Colonic mucosa (tissue), 4 donors: ENCODE measurements at regions not wholly inside any gene's neighbourhood (a gene's known extent, or its start where the extent isn't known, plus 50 kb on each side); places are given as distances from the start of the nearest gene placed in this dataset.

ENCODE experiments used
- DNase-seq: peaks from one replicate; pipeline ENCODE4 v3.0.0-alpha.2; 2020
- H3K27ac ChIP-seq: fragments of 200-600 bp; one replicate; pipeline ENCODE4 v1.8.0; 2021
- H3K27me3 ChIP-seq: fragments of 200-600 bp; one replicate; pipeline ENCODE4 v1.8.0; 2021
- H3K36me3 ChIP-seq: fragments of 200-600 bp; one replicate; pipeline ENCODE4 v1.8.0; 2021
- H3K4me1 ChIP-seq: fragments of 200-600 bp; one replicate; pipeline ENCODE4 v1.8.0; 2021; ENCODE audit warnings: mild to moderate bottlenecking
- H3K4me3 ChIP-seq: fragments of 200-600 bp; one replicate; pipeline ENCODE4 v1.8.0; 2021
- H3K9ac ChIP-seq, 2 donors: one replicate each; pipeline ENCODE4 v1.7.0; 2013; ENCODE audit warnings: control low read depth in 2 of 2, low read depth in 2 of 2, low read length in 2 of 2
- H3K9me3 ChIP-seq: fragments of 200-600 bp; one replicate; pipeline ENCODE4 v1.8.0; 2021
- CTCF ChIP-seq: fragments of 200-600 bp; IDR thresholded peaks from one replicate; pipeline ENCODE4 v1.8.0; 2022; ENCODE audit warnings: antibody characterized with exemption, mild to moderate bottlenecking
- intact Hi-C: fragments of 100-400 bp; cut with DNase I; formaldehyde crosslinking; loops from one replicate; pipeline ENCODE4 v1.14.1; 2022
- donor health status: healthy.
- donor health status: DM: no; HTN: no; CAD: no.
- donor health status: DM: no; HTN: no; CAD: no.

DNA sequence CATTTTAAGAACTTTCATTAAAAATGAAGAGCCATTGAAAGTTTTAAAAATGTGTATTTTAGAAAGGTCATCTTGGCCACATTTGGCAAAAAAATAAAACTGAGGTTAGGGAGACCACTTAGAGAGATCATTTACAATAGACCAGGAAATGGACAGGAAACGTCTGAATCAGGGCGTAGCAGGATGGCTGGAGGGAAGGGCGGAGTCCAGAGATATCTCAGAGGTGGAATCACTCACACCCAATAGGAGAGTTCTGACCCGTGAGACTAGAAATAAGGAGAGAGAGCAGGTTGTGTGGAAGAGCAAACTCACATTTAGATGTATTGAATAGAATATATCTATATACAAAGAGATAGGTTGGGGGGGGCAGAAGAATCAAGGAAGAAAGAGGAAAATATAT, 373.4 kb downstream of the METTL4 start:
- H3K9ac ChIP-seq = no peak overlapping the region
- H3K9me3 ChIP-seq = no peaks in the 10 kb centered on the region
- H3K36me3 ChIP-seq = no peaks in the 10 kb centered on the region
- no peaks in the 10 kb centered on the region for H3K4me1 ChIP-seq
- no peak for TF ChIP-seq CTCF
- no peaks in the 10 kb centered on the region for H3K27me3 ChIP-seq
- no peak overlapping the region for H3K4me3 ChIP-seq
- intact Hi-C loops = no loop called here
- no peak overlapping the region for H3K27ac ChIP-seq
- DNase-seq = no peak

DNA sequence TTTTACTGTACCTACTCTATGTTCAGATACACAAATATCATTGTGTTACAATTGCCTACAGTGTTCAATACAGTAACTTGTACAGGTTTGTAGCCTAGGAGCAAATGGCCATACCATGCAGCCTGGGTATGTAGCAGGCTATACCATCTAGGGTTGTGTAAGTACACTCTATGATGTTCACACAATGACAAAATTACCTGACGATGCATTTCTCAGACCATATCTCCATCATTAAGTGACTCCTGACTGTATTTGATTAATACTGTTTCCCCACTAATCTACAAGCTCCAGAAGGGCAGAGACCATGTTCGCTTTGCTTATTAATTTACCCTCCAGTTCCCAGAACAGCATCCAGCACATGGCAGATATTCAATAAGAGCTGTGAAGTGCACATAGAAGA, 372.2 kb downstream of the METTL4 start:
- Histone ChIP-seq H3K9me3 (no peaks in the 10 kb centered on the region), H3K4me1 (no peaks in the 10 kb centered on the region), H3K4me3 (no peak overlapping the region), H3K36me3 (no peaks in the 10 kb centered on the region), H3K9ac (no peak overlapping the region), H3K27ac (no peak overlapping the region), H3K27me3 (no peaks in the 10 kb centered on the region)
- intact Hi-C loops = no loop called here
- TF ChIP-seq CTCF = no peak
- DNase-seq = no peak

GRCh38 chr18:2201036-2201600, 370.2 kb downstream of the METTL4 start:
- H3K4me1 ChIP-seq = no peaks in the 10 kb centered on the region
- no peaks in the 10 kb centered on the region for H3K27me3 ChIP-seq
- no peaks in the 10 kb centered on the region for H3K9me3 ChIP-seq
- no peak overlapping the region for H3K27ac ChIP-seq
- DNase-seq = no peak
- H3K4me3 ChIP-seq = no peak overlapping the region
- no peak overlapping the region for H3K9ac ChIP-seq
- TF ChIP-seq CTCF = no peak
- intact Hi-C loops = loop anchor here (10.0 kb wide), 1 partner anchor 56 kb away; no protein-coding TSS in a partner anchor
- H3K36me3 ChIP-seq = no peaks in the 10 kb centered on the region

- Histone ChIP-seq H3K4me1 (no peaks in the 10 kb centered on the region), H3K9me3 (no peaks in the 10 kb centered on the region), H3K36me3 (no peaks in the 10 kb centered on the region), H3K27ac (no peak overlapping the region), H3K4me3 (no peak overlapping the region), H3K27me3 (no peaks in the 10 kb centered on the region), H3K9ac (no peak overlapping the region)
- intact Hi-C loops = loop anchor here (10.0 kb wide), 1 partner anchor 60 kb away; no protein-coding TSS in a partner anchor
- TF ChIP-seq CTCF = no peak
- no peak for DNase-seq
Measured at GRCh38 chr18:2204736-2205135, 366.6 kb downstream of the METTL4 start.

DNA sequence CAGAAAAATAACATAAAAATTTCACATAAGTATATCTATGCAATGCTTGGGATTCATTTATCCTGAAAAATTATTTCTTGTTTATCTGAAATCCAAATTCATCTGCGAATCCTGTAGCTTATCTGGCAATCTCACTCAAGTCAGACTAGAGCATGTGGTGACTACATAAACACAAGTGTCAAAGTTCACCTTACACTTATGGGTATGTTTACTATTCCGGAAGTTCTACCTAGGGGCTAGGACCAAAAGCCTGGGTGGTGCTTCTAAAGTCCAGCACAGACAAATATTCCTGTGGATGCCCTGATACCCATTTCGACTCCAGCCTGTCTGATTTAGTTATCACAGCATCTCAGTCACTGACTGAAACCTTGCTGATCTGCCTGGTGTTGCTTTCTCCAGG, 364.0 kb downstream of the METTL4 start:
- Histone ChIP-seq H3K9ac (no peak overlapping the region), H3K36me3 (no peaks in the 10 kb centered on the region), H3K9me3 (no peaks in the 10 kb centered on the region), H3K27ac (no peak overlapping the region), H3K27me3 (no peaks in the 10 kb centered on the region), H3K4me1 (no peaks in the 10 kb centered on the region), H3K4me3 (no peak overlapping the region)
- no peak for DNase-seq
- intact Hi-C loops = loop anchor here (10.0 kb wide), 1 partner anchor 62 kb away; no protein-coding TSS in a partner anchor
- TF ChIP-seq CTCF = no peak
